ENCODE measurements at regions not wholly inside any gene's neighbourhood (a gene's known extent, or its start where the extent isn't known, plus 50 kb on each side); places are given as distances from the start of the nearest gene placed in this dataset.

DNA sequence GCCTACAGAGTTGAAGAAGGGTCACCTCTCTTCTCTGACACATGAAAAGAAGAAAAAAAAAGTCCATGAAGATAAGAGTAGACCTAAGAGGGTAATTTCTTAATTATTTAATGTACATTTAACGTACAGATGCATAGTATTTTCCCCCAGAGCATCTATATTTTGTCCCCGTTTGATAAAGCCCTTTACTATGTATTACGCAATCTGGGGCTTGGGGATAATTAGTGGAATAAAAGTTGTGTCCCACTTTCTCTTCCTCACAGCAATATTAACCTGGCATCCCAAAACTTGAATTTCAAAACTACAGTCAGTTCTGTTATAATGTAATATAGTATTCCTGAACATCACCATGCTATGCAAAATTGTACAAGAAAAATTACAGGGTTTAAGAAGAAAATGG is 254.1 kb downstream of the SUCLG1 start:
- Histone ChIP-seq H4K20me1 (ENCODE audit: low read length) (no peaks in the 10 kb centered on the region), H3K79me2 (ENCODE audit: low read length) (no peaks in the 10 kb centered on the region), H2AFZ (ENCODE audit: low read length) (no peak overlapping the region), H3K9me3 (ENCODE audit: low read length) (no peaks in the 10 kb centered on the region), H3F3A (ENCODE audit: low read length, unreplicated experiment) (no peaks in the 10 kb centered on the region), H3K4me1 (ENCODE audit: insufficient read depth, low read length) (no peaks in the 10 kb centered on the region), H3K9me2 (replicated peaks; ENCODE audit: low read length) (no peaks in the 10 kb centered on the region), H3K36me3 (ENCODE audit: low read depth, low read length) (no peaks in the 10 kb centered on the region), H3K9ac (ENCODE audit: low read length) (no peak overlapping the region), H3K27me3 (ENCODE audit: low read length) (peaks cover 19% of the 10 kb centered on the region), H3K4me3 (ENCODE audit: low read length) (no peak overlapping the region), H3K27ac (ENCODE audit: low read length) (no peak overlapping the region), H3K4me2 (ENCODE audit: low read length) (no peak overlapping the region)
- intact Hi-C loops (cut with micrococcal nuclease) = no loop called here
- BruUV-seq (replicated peaks) = no TSS peak
- TF ChIP-seq EZH2 (IDR thresholded peaks at IDR 0.05; ENCODE audit: low read length, unreplicated experiment) = no peak
- TF ChIP-seq, protein P1, sequence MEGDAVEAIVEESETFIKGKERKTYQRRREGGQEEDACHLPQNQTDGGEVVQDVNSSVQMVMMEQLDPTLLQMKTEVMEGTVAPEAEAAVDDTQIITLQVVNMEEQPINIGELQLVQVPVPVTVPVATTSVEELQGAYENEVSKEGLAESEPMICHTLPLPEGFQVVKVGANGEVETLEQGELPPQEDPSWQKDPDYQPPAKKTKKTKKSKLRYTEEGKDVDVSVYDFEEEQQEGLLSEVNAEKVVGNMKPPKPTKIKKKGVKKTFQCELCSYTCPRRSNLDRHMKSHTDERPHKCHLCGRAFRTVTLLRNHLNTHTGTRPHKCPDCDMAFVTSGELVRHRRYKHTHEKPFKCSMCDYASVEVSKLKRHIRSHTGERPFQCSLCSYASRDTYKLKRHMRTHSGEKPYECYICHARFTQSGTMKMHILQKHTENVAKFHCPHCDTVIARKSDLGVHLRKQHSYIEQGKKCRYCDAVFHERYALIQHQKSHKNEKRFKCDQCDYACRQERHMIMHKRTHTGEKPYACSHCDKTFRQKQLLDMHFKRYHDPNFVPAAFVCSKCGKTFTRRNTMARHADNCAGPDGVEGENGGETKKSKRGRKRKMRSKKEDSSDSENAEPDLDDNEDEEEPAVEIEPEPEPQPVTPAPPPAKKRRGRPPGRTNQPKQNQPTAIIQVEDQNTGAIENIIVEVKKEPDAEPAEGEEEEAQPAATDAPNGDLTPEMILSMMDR (conservative IDR thresholded peaks at IDR 0.05; ENCODE audit: low read depth, low read length) = no peak
- TF ChIP-seq EZH2phosphoT487 (IDR thresholded peaks at IDR 0.05; ENCODE audit: borderline replicate concordance, low read length) = no peak
- CTCF ChIA-PET = no interaction called here
- ATAC-seq (no peak), DNase-seq (no peak)
- POLR2A ChIA-PET (ENCODE audit: unreplicated experiment) = no interaction called here

DNA sequence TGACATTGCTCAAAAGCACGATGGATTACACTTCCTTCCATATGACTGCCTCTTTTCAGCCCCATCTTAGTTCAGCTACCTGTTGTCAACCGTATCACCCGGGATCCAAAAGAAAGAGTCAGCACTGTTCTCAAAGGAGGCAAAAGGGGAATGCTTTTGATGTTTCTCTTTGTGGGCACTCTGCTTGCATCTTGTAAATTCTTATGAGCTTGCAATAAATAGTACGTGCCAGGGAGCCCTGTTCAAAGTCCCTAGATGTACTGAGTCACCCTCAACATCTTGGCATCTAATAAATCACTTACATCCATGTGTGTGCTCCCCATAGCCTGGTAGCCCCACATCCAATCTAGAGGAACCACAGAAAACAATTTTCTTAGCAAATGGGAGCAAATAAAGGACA is 256.9 kb downstream of the SUCLG1 start:
- Histone ChIP-seq H3K9me3 (ENCODE audit: low read length) (no peaks in the 10 kb centered on the region), H3K9ac (ENCODE audit: low read length) (no peak overlapping the region), H2AFZ (ENCODE audit: low read length) (no peak overlapping the region), H3K4me1 (ENCODE audit: insufficient read depth, low read length) (no peaks in the 10 kb centered on the region), H3F3A (ENCODE audit: low read length, unreplicated experiment) (no peaks in the 10 kb centered on the region), H3K27ac (ENCODE audit: low read length) (no peak overlapping the region), H3K4me3 (ENCODE audit: low read length) (no peak overlapping the region), H3K9me2 (replicated peaks; ENCODE audit: low read length) (no peaks in the 10 kb centered on the region), H3K4me2 (ENCODE audit: low read length) (no peak overlapping the region), H4K20me1 (ENCODE audit: low read length) (no peaks in the 10 kb centered on the region), H3K27me3 (ENCODE audit: low read length) (peaks cover 15% of the 10 kb centered on the region), H3K79me2 (ENCODE audit: low read length) (no peaks in the 10 kb centered on the region), H3K36me3 (ENCODE audit: low read depth, low read length) (no peaks in the 10 kb centered on the region)
- BruUV-seq (replicated peaks) = no TSS peak
- intact Hi-C loops (cut with micrococcal nuclease) = no loop called here
- DNase-seq (no peak), ATAC-seq (no peak)
- TF ChIP-seq EZH2phosphoT487 (IDR thresholded peaks at IDR 0.05; ENCODE audit: borderline replicate concordance, low read length) = no peak
- TF ChIP-seq EZH2 (IDR thresholded peaks at IDR 0.05; ENCODE audit: low read length, unreplicated experiment) = no peak
- TF ChIP-seq, protein P1 (conservative IDR thresholded peaks at IDR 0.05; ENCODE audit: low read depth, low read length) = no peak
- POLR2A ChIA-PET (ENCODE audit: unreplicated experiment) = no interaction called here
- CTCF ChIA-PET = no interaction called here

DNA sequence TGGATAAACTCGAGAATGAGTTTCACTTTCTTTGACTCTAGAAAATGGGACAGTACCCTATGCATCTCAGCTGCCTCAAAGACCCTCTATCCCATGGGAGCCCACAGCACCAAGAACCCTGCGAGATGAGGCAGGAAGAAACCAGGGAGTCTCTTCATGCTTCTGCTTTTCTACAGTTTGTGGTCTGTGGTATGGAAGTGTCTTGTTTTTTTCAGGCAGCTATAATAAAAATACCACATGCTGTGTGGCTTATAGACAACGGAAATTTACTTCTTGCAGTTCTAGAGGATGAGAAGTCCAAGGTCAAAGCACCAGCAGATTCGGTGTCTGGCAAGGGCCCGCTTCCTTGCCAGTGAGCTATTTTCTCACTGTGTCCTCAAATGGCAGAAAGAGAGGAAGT is 257.9 kb downstream of the SUCLG1 start:
- ChIA-PET POLR2A (ENCODE audit: unreplicated experiment) (no interaction called here), CTCF (no interaction called here)
- no peaks in the 10 kb centered on the region for H3K9me3 ChIP-seq (ENCODE audit: low read length)
- H3K36me3 ChIP-seq (ENCODE audit: low read depth, low read length) = no peaks in the 10 kb centered on the region
- no TSS peak for BruUV-seq (replicated peaks)
- H3K4me3 ChIP-seq (ENCODE audit: low read length) = no peak overlapping the region
- no peaks in the 10 kb centered on the region for H3K79me2 ChIP-seq (ENCODE audit: low read length)
- no peaks in the 10 kb centered on the region for H3F3A ChIP-seq (ENCODE audit: low read length, unreplicated experiment)
- no peak overlapping the region for H3K27ac ChIP-seq (ENCODE audit: low read length)
- no peaks in the 10 kb centered on the region for H3K4me1 ChIP-seq (ENCODE audit: insufficient read depth, low read length)
- H4K20me1 ChIP-seq (ENCODE audit: low read length) = no peaks in the 10 kb centered on the region
- H2AFZ ChIP-seq (ENCODE audit: low read length) = no peak overlapping the region
- peaks cover 14% of the 10 kb centered on the region for H3K27me3 ChIP-seq (ENCODE audit: low read length)
- TF ChIP-seq, protein P1 (conservative IDR thresholded peaks at IDR 0.05; ENCODE audit: low read depth, low read length) = no peak
- TF ChIP-seq EZH2 (IDR thresholded peaks at IDR 0.05; ENCODE audit: low read length, unreplicated experiment) (no peak), EZH2phosphoT487 (IDR thresholded peaks at IDR 0.05; ENCODE audit: borderline replicate concordance, low read length) (no peak)
- no peaks in the 10 kb centered on the region for H3K9me2 ChIP-seq (replicated peaks; ENCODE audit: low read length)
- intact Hi-C loops (cut with micrococcal nuclease) = no loop called here
- DNase-seq = no peak
- no peak for ATAC-seq
- no peak overlapping the region for H3K9ac ChIP-seq (ENCODE audit: low read length)
- no peak overlapping the region for H3K4me2 ChIP-seq (ENCODE audit: low read length)
